ENCODE measurements at regions not wholly inside any gene's neighbourhood (a gene's known extent, or its start where the extent isn't known, plus 50 kb on each side); places are given as distances from the start of the nearest gene placed in this dataset.
A peak's percentile ranks its signal among the peaks of the same experiment; 100 is the strongest.

DNA sequence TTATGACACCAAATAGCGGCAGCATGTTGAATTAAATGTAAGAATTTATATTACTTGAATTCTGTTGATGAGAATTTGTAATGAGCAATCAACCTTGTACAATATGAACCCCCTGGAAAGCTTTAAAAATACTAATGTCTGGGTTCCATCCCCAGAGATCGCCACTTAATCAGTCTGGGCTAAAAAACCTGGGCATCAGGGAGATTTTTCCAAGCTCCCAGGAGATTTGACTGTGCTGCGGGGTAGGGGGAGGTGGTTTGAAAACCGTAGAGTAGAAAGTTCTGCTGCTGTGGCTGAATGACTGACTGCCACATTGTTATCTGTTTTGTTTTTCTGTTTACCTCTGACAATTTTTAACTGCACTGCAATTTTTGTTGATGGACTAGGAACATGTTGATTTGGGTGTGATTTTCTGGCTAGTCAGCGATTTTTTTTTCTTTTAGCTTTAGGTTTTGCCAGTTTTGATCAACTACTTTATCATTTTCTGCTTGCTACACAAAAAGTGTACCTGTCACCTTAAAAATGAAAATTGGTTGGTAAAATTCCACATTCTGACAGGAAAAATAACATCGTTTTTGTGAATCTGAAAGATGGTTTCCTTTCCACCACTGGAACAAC is 79.3 kb downstream of the PCTP start:
- Mint-ChIP-seq H3K9me3 (no peaks in the 10 kb centered on the region), H3K27ac (no peak overlapping the region), H3K4me1 (no peaks in the 10 kb centered on the region), H3K4me3 (no peak overlapping the region), H3K36me3 (no peaks in the 10 kb centered on the region), H3K27me3 (peaks cover 4 to 9% of the 10 kb centered on the region in 2 donors)
- DNase-seq = no peak
- Histone ChIP-seq H3K4me1 (ENCODE audit: control insufficient read depth in 1 of 2, extremely low read depth in 1 of 2, insufficient read depth in 2 of 2, low read length in 2 of 2) (no peaks in the 10 kb centered on the region), H3K27ac (ENCODE audit: low read length) (no peak overlapping the region), H3K9me3 (no peaks in the 10 kb centered on the region), H3K27me3 (replicated peaks in 1 of 2; ENCODE audit: control insufficient read depth in 2 of 2, extremely low read depth in 1 of 2, insufficient read depth in 2 of 2, low read length in 1 of 2) (no peaks in the 10 kb centered on the region), H3K36me3 (ENCODE audit: control insufficient read depth in 2 of 2, extremely low read depth in 1 of 2, insufficient read depth in 1 of 2, low read length in 1 of 2) (no peaks in the 10 kb centered on the region), H3K4me3 (ENCODE audit: control insufficient read depth in 1 of 2, extremely low read depth in 1 of 2, low read length in 1 of 2) (no peak overlapping the region)
- no peak for ATAC-seq (replicated peaks in 1 of 4)
- 62% methylated on average over 2 of the region's 6 CpGs for WGBS (ENCODE audit: insufficient coverage)
- ChIA-PET CTCF (no interaction called here), POLR2A (interaction anchor here in 1 of 2 donors (0.7 kb wide), 1 partner anchor 20 kb away, joined by 3 read pairs; no protein-coding TSS in a partner anchor)

DNA sequence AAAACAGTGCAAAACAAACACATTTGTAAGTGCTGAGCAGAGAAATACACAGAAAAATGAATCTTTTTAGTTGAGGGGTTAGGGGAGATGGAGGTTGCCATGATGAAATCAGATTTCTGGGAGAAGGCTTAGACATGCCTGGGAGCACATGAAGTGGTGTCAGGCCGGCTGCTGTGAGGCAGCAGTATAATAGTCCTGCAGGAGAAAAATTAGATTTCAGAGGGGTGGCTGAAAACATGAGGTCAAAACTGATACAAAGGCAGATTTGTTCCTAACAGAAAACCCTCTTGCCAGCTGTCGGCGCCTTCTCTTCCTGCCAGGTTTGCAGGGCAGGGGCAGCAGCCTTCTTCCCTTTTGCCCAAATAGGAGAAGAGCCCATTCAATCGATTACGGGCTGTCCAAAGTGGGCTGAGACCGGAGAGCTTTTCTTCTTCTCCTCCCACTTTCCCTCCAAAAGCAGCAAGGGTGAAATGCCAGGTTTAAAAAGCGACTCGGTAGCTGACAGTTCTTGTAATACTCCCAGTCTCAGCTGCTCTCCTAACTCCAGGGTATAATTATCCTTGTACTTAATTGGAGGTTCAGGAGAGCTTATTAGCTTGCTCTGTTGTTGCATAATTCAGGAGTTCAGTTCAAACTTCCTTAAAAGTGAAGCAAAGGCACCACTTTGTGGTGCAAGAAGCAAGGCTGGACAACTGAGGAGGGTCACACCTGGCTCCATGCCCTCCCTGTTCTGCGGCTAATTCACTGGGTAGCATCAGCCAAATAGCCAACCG is 80.0 kb downstream of the PCTP start:
- no peak overlapping the region for H3K4me3 Mint-ChIP-seq
- H3K27me3 ChIP-seq (replicated peaks in 1 of 2; ENCODE audit: control insufficient read depth in 2 of 2, extremely low read depth in 1 of 2, insufficient read depth in 2 of 2, low read length in 1 of 2) = no peaks in the 10 kb centered on the region

DNA sequence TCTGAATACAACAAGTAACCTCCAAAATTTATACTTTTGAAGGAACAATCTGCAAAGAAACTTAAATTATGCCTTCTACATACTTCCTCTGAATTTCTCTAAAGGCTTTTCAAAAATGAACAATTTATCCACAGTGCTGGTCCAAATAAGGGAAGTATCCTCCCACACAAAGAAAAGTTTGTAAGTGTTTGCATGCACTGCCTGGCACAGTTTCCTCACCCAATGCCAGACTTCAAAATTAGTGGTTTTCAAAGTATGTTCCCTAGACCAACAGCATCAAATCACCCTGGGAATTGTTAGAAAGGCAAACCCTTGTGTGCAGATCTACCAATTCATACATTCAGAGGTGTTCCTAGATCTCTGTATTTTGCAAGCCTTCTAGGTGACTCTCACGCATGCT is 82.5 kb downstream of the PCTP start:
- Mint-ChIP-seq H3K9me3 (peaks cover 0 to 2% (median 0%) of the 10 kb centered on the region in 3 donors), H3K4me1 (no peaks in the 10 kb centered on the region), H3K4me3 (no peak overlapping the region), H3K27me3 (peaks cover 4 to 13% of the 10 kb centered on the region in 2 donors), H3K27ac (no peak overlapping the region), H3K36me3 (no peaks in the 10 kb centered on the region)
- H3K27ac ChIP-seq (ENCODE audit: low read length) = no peak overlapping the region
- H3K4me3 ChIP-seq (ENCODE audit: control insufficient read depth in 1 of 2, extremely low read depth in 1 of 2, low read length in 1 of 2) = no peak overlapping the region
- H3K36me3 ChIP-seq (ENCODE audit: control insufficient read depth in 2 of 2, extremely low read depth in 1 of 2, insufficient read depth in 1 of 2, low read length in 1 of 2) = no peaks in the 10 kb centered on the region
- DNase-seq = no peak
- ChIA-PET POLR2A (no interaction called here), CTCF (no interaction called here)
- no peak for ATAC-seq (replicated peaks in 1 of 4)
- H3K9me3 ChIP-seq = no peaks in the 10 kb centered on the region
- no CpG with 5 or more reads among the region's 1 CpG for WGBS (ENCODE audit: insufficient coverage)
- H3K27me3 ChIP-seq (replicated peaks in 1 of 2; ENCODE audit: control insufficient read depth in 2 of 2, extremely low read depth in 1 of 2, insufficient read depth in 2 of 2, low read length in 1 of 2) = no peaks in the 10 kb centered on the region
- H3K4me1 ChIP-seq (ENCODE audit: control insufficient read depth in 1 of 2, extremely low read depth in 1 of 2, insufficient read depth in 2 of 2, low read length in 2 of 2) = no peaks in the 10 kb centered on the region

More for the DNA sequence above, 80.0 kb downstream of the PCTP start:
- Histone ChIP-seq H3K4me1 (ENCODE audit: control insufficient read depth in 1 of 2, extremely low read depth in 1 of 2, insufficient read depth in 2 of 2, low read length in 2 of 2) (no peaks in the 10 kb centered on the region), H3K9me3 (no peaks in the 10 kb centered on the region), H3K36me3 (ENCODE audit: control insufficient read depth in 2 of 2, extremely low read depth in 1 of 2, insufficient read depth in 1 of 2, low read length in 1 of 2) (no peaks in the 10 kb centered on the region), H3K4me3 (ENCODE audit: control insufficient read depth in 1 of 2, extremely low read depth in 1 of 2, low read length in 1 of 2) (no peak overlapping the region), H3K27ac (ENCODE audit: low read length) (no peak overlapping the region)
- ATAC-seq (replicated peaks in 1 of 4) (no peak), DNase-seq (no peak)
- Mint-ChIP-seq H3K9me3 (no peaks in the 10 kb centered on the region), H3K36me3 (no peaks in the 10 kb centered on the region), H3K4me1 (no peaks in the 10 kb centered on the region), H3K27ac (no peak overlapping the region), H3K27me3 (peaks cover 4 to 9% of the 10 kb centered on the region in 2 donors)
- 79% methylated on average over 6 of the region's 10 CpGs for WGBS (ENCODE audit: insufficient coverage)
- CTCF ChIA-PET = no interaction called here
- POLR2A ChIA-PET = no interaction called here

- DNase-seq (no peak), ATAC-seq (replicated peaks in 1 of 4) (no peak)
- H3K27ac Mint-ChIP-seq = no peak overlapping the region
- peaks cover 17 to 22% of the 10 kb centered on the region in 2 donors for H3K27me3 Mint-ChIP-seq
- no peak overlapping the region for H3K4me3 Mint-ChIP-seq
- H3K4me3 ChIP-seq (ENCODE audit: control insufficient read depth in 1 of 2, extremely low read depth in 1 of 2, low read length in 1 of 2) = no peak overlapping the region
- H3K4me1 ChIP-seq (ENCODE audit: control insufficient read depth in 1 of 2, extremely low read depth in 1 of 2, insufficient read depth in 2 of 2, low read length in 2 of 2) = peaks cover 0 to 3% of the 10 kb centered on the region in 2 experiments
- H3K9me3 ChIP-seq = no peaks in the 10 kb centered on the region
- POLR2A ChIA-PET = no interaction called here
- peaks cover 0 to 2% (median 0%) of the 10 kb centered on the region in 3 donors for H3K4me1 Mint-ChIP-seq
- H3K36me3 Mint-ChIP-seq = no peaks in the 10 kb centered on the region
- no peaks in the 10 kb centered on the region for H3K36me3 ChIP-seq (ENCODE audit: control insufficient read depth in 2 of 2, extremely low read depth in 1 of 2, insufficient read depth in 1 of 2, low read length in 1 of 2)
- no peak overlapping the region for H3K27ac ChIP-seq (ENCODE audit: low read length)
- peaks cover 0 to 3% (median 0%) of the 10 kb centered on the region in 3 donors for H3K9me3 Mint-ChIP-seq
- peaks cover 0 to 12% of the 10 kb centered on the region in 2 experiments for H3K27me3 ChIP-seq (replicated peaks in 1 of 2; ENCODE audit: control insufficient read depth in 2 of 2, extremely low read depth in 1 of 2, insufficient read depth in 2 of 2, low read length in 1 of 2)
- WGBS (ENCODE audit: insufficient coverage) = 80% methylated on average over 1 of the region's 5 CpGs
- CTCF ChIA-PET = no interaction called here
These were observed 91.7 kb downstream of the PCTP start for GRCh38 chr17:55842405-55843158.

- Mint-ChIP-seq H3K9me3 (no peaks in the 10 kb centered on the region), H3K4me1 (peaks cover 0 to 2% (median 0%) of the 10 kb centered on the region in 3 donors), H3K36me3 (no peaks in the 10 kb centered on the region), H3K27me3 (peaks cover 17 to 20% of the 10 kb centered on the region in 2 donors), H3K4me3 (no peak overlapping the region), H3K27ac (no peak overlapping the region)
- Histone ChIP-seq H3K4me1 (ENCODE audit: control insufficient read depth in 1 of 2, extremely low read depth in 1 of 2, insufficient read depth in 2 of 2, low read length in 2 of 2) (peaks cover 0 to 3% of the 10 kb centered on the region in 2 experiments), H3K27ac (ENCODE audit: low read length) (no peak overlapping the region), H3K36me3 (ENCODE audit: control insufficient read depth in 2 of 2, extremely low read depth in 1 of 2, insufficient read depth in 1 of 2, low read length in 1 of 2) (no peaks in the 10 kb centered on the region), H3K4me3 (ENCODE audit: control insufficient read depth in 1 of 2, extremely low read depth in 1 of 2, low read length in 1 of 2) (no peak overlapping the region), H3K27me3 (replicated peaks in 1 of 2; ENCODE audit: control insufficient read depth in 2 of 2, extremely low read depth in 1 of 2, insufficient read depth in 2 of 2, low read length in 1 of 2) (peaks cover 0 to 15% of the 10 kb centered on the region in 2 experiments), H3K9me3 (no peaks in the 10 kb centered on the region)
- ChIA-PET CTCF (no interaction called here), POLR2A (no interaction called here)
- WGBS (ENCODE audit: insufficient coverage) = no CpG with 5 or more reads among the region's 3 CpGs
- no peak for DNase-seq
- no peak for ATAC-seq (replicated peaks in 1 of 4)
These were observed 92.9 kb downstream of the PCTP start for GRCh38 chr17:55843785-55844184.

DNA sequence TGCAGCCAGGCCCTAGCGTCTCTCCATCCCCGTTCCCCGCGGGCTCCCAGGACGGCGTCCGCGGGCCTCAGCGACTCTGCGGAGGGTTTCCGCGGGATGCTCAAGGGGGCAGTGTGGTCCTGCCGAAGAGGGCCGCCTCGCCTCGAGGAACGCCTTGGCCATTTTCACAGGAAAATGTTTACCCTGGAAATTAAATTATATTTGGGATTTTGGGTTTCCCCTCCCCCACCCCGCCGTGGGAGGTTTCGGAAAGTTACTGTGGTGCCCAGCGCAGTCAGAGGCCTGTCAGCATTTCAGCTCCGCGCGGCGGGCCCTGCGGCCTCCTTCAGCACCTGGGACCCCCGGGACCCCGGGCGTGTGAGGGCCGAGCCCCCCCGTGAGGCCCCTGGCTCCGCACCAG is 94.5 kb downstream of the PCTP start:
- H3K4me1 ChIP-seq (ENCODE audit: control insufficient read depth in 1 of 2, extremely low read depth in 1 of 2, insufficient read depth in 2 of 2, low read length in 2 of 2) = peaks cover 0 to 3% of the 10 kb centered on the region in 2 experiments
- H3K27me3 Mint-ChIP-seq = peaks cover 17 to 20% of the 10 kb centered on the region in 2 donors
- H3K27ac ChIP-seq (ENCODE audit: low read length) = no peak overlapping the region
- peak in 8 of 35 experiments; percentile 1 to 14 (median 4) for DNase-seq
- peaks cover 0 to 15% of the 10 kb centered on the region in 2 experiments for H3K27me3 ChIP-seq (replicated peaks in 1 of 2; ENCODE audit: control insufficient read depth in 2 of 2, extremely low read depth in 1 of 2, insufficient read depth in 2 of 2, low read length in 1 of 2)
- H3K4me3 Mint-ChIP-seq = no peak overlapping the region
- H3K27ac Mint-ChIP-seq = no peak overlapping the region
- no peaks in the 10 kb centered on the region for H3K9me3 ChIP-seq
- H3K36me3 ChIP-seq (ENCODE audit: control insufficient read depth in 2 of 2, extremely low read depth in 1 of 2, insufficient read depth in 1 of 2, low read length in 1 of 2) = no peaks in the 10 kb centered on the region
- POLR2A ChIA-PET = no interaction called here
- 28% methylated on average over 18 of the region's 32 CpGs for WGBS (ENCODE audit: insufficient coverage)
- no peaks in the 10 kb centered on the region for H3K9me3 Mint-ChIP-seq
- peaks cover 0 to 2% (median 0%) of the 10 kb centered on the region in 3 donors for H3K4me1 Mint-ChIP-seq
- no peaks in the 10 kb centered on the region for H3K36me3 Mint-ChIP-seq
- CTCF ChIA-PET = interaction anchor here in 1 of 2 donors (0.6 kb wide), 1 partner anchor 20 kb away, joined by 3 read pairs; no protein-coding TSS in a partner anchor
- ATAC-seq (replicated peaks in 1 of 4) = no peak
- H3K4me3 ChIP-seq (ENCODE audit: control insufficient read depth in 1 of 2, extremely low read depth in 1 of 2, low read length in 1 of 2) = peak overlapping the region in 1 of 2 donors; percentile 54
